ENCODE measurements at regions not wholly inside any gene's neighbourhood (a gene's known extent, or its start where the extent isn't known, plus 50 kb on each side); places are given as distances from the start of the nearest gene placed in this dataset.
"Not testable (repeated sequence)": the region's sequence is repeated elsewhere in the genome, so short reads cannot be mapped to it uniquely, and the experiment has no call there.

DNA sequence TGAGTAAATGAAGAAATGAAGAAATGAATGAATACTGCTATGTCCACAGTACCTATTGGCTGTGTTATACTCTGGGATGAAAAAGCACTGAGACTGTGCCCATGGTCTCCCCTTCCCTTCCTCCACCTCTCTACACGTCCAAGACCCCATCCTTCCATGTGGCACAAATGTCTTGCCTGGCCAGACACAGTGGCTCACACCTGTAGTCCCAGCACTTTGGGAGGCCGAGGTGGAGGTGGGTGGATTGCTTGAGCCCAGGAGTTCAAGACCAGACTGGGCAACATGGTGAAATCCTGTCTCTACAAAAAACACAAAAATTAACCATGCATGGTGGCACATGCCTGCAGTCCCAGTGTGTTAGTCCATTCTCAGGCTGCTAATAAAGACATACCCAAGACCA, 200.1 kb downstream of the FAM43A start:
- peaks cover 4% of the 10 kb centered on the region for H3K4me1 ChIP-seq (ENCODE audit: insufficient read depth, low read length, poor library complexity, severe bottlenecking)
- DNase-seq (ENCODE audit: low spot score): no peak
- peaks cover 8% of the 10 kb centered on the region for H3K9me3 ChIP-seq (ENCODE audit: low read depth, low read length, poor library complexity, severe bottlenecking)
- TF ChIP-seq, protein P1, sequence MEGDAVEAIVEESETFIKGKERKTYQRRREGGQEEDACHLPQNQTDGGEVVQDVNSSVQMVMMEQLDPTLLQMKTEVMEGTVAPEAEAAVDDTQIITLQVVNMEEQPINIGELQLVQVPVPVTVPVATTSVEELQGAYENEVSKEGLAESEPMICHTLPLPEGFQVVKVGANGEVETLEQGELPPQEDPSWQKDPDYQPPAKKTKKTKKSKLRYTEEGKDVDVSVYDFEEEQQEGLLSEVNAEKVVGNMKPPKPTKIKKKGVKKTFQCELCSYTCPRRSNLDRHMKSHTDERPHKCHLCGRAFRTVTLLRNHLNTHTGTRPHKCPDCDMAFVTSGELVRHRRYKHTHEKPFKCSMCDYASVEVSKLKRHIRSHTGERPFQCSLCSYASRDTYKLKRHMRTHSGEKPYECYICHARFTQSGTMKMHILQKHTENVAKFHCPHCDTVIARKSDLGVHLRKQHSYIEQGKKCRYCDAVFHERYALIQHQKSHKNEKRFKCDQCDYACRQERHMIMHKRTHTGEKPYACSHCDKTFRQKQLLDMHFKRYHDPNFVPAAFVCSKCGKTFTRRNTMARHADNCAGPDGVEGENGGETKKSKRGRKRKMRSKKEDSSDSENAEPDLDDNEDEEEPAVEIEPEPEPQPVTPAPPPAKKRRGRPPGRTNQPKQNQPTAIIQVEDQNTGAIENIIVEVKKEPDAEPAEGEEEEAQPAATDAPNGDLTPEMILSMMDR (conservative IDR thresholded peaks at IDR 0.05; ENCODE audit: low read depth, low read length): no peak
- no peak for TF ChIP-seq EZH2 (IDR thresholded peaks at IDR 0.05; ENCODE audit: borderline replicate concordance, low read depth, low read length, poor library complexity, severe bottlenecking)
- CTCF ChIA-PET: no interaction called here
- POLR2A ChIA-PET (ENCODE audit: low non-redundant PET): no interaction called here
- intact Hi-C loops (cut with micrococcal nuclease; ENCODE audit: unreplicated experiment): no loop called here
- no peaks in the 10 kb centered on the region for H3K27me3 ChIP-seq (replicated peaks; ENCODE audit: insufficient read depth, low read depth, low read length, poor library complexity)
- no TSS peak for BruUV-seq (replicated peaks)
- no peak overlapping the region for H3K27ac ChIP-seq (ENCODE audit: low read depth, low read length, poor library complexity, severe bottlenecking)
- no peak overlapping the region for H3K4me3 ChIP-seq (ENCODE audit: low read depth, low read length, poor library complexity, severe bottlenecking)
- no peaks in the 10 kb centered on the region for H3K36me3 ChIP-seq (ENCODE audit: insufficient read depth, low read length, poor library complexity, severe bottlenecking)

DNA sequence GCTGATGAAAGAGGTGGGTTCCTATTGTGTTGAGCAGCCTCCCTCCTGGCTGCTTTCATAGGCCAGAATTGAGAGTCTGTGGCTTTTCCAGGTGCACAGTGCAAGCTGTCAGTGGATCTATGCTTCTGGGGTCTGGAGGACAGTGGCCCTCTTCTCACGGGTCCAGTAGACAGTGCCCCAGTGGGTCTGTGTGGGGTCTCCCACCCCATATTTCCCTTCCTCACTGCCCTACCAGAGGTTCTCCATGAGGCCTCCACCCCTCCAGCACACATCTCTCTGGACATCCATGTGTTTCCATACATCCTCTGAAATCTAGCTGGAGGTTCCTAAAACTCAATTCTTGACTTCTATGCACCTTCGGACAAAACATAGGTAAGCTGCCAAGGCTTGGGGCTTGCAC, 201.2 kb downstream of the FAM43A start:
- Histone ChIP-seq H3K27ac (ENCODE audit: low read depth, low read length, poor library complexity, severe bottlenecking) (no peak overlapping the region), H3K4me3 (ENCODE audit: low read depth, low read length, poor library complexity, severe bottlenecking) (no peak overlapping the region), H3K4me1 (ENCODE audit: insufficient read depth, low read length, poor library complexity, severe bottlenecking) (no peaks in the 10 kb centered on the region), H3K36me3 (ENCODE audit: insufficient read depth, low read length, poor library complexity, severe bottlenecking) (no peaks in the 10 kb centered on the region), H3K27me3 (replicated peaks; ENCODE audit: insufficient read depth, low read depth, low read length, poor library complexity) (no peaks in the 10 kb centered on the region), H3K9me3 (ENCODE audit: low read depth, low read length, poor library complexity, severe bottlenecking) (peaks cover 8% of the 10 kb centered on the region)
- no TSS peak for BruUV-seq (replicated peaks)
- TF ChIP-seq, protein P1 (conservative IDR thresholded peaks at IDR 0.05; ENCODE audit: low read depth, low read length): no peak
- TF ChIP-seq EZH2 (IDR thresholded peaks at IDR 0.05; ENCODE audit: borderline replicate concordance, low read depth, low read length, poor library complexity, severe bottlenecking): no peak
- intact Hi-C loops (cut with micrococcal nuclease; ENCODE audit: unreplicated experiment): no loop called here
- ChIA-PET POLR2A (ENCODE audit: low non-redundant PET) (no interaction called here), CTCF (no interaction called here)
- no peak for DNase-seq (ENCODE audit: low spot score)

DNA sequence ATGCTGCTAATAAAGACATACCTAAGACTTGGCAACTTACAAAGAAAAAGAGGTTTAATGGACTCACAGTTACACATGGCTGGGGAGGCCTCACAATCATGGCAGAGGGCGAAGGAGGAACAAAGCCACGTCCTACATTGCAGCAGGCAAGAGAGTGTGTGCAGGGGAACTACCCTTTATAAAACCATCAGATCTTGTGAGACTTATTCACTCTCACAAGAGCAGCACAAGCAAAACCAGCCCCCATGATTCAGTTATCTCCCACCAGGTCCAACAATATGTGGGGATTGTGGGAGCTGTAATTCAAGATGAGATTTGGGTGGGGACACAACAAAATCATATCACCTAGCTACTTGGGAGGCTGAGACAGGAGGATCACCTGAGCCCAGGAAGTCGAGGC, 202.4 kb downstream of the FAM43A start:
- CTCF ChIA-PET: not testable (repeated sequence)

DNA sequence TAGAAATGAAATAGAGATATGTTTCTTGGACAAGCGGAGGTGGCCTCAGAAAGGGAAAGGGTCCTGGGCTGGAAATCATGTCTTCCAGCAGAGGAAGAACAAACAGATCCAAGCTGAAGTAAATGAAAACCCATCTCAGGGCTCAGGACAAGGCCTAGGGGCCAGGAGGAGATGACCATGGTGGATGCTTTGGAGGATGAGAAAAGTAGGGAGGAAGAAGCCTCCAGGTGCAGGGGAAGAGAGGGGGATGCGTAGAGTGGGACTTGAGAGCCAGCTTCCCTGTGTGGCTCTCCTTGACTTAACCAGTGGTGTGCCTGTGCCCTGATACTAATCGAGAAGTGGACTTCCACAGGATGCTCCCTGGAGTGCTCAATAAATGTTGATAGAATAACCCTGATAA, 203.2 kb downstream of the FAM43A start:
- Histone ChIP-seq H3K27me3 (replicated peaks; ENCODE audit: insufficient read depth, low read depth, low read length, poor library complexity) (no peaks in the 10 kb centered on the region), H3K4me1 (ENCODE audit: insufficient read depth, low read length, poor library complexity, severe bottlenecking) (no peaks in the 10 kb centered on the region), H3K27ac (ENCODE audit: low read depth, low read length, poor library complexity, severe bottlenecking) (no peak overlapping the region), H3K4me3 (ENCODE audit: low read depth, low read length, poor library complexity, severe bottlenecking) (no peak overlapping the region), H3K36me3 (ENCODE audit: insufficient read depth, low read length, poor library complexity, severe bottlenecking) (no peaks in the 10 kb centered on the region), H3K9me3 (ENCODE audit: low read depth, low read length, poor library complexity, severe bottlenecking) (peaks cover 5% of the 10 kb centered on the region)
- intact Hi-C loops (cut with micrococcal nuclease; ENCODE audit: unreplicated experiment): no loop called here
- ChIA-PET POLR2A (ENCODE audit: low non-redundant PET) (interaction anchor here (0.6 kb wide), 1 partner anchor 528 kb away, joined by 8 read pairs; no protein-coding TSS in a partner anchor), CTCF (no interaction called here)
- DNase-seq (ENCODE audit: low spot score): no peak
- no peak for TF ChIP-seq EZH2 (IDR thresholded peaks at IDR 0.05; ENCODE audit: borderline replicate concordance, low read depth, low read length, poor library complexity, severe bottlenecking)
- TF ChIP-seq, protein P1 (conservative IDR thresholded peaks at IDR 0.05; ENCODE audit: low read depth, low read length): no peak
- no TSS peak for BruUV-seq (replicated peaks)

More for the DNA sequence above, 202.4 kb downstream of the FAM43A start:
- H3K36me3 ChIP-seq (ENCODE audit: insufficient read depth, low read length, poor library complexity, severe bottlenecking); DNase-seq (ENCODE audit: low spot score); H3K9me3 ChIP-seq (ENCODE audit: low read depth, low read length, poor library complexity, severe bottlenecking); H3K27ac ChIP-seq (ENCODE audit: low read depth, low read length, poor library complexity, severe bottlenecking); BruUV-seq (replicated peaks); intact Hi-C loops (cut with micrococcal nuclease; ENCODE audit: unreplicated experiment); POLR2A ChIA-PET (ENCODE audit: low non-redundant PET); H3K27me3 ChIP-seq (replicated peaks; ENCODE audit: insufficient read depth, low read depth, low read length, poor library complexity); H3K4me1 ChIP-seq (ENCODE audit: insufficient read depth, low read length, poor library complexity, severe bottlenecking); H3K4me3 ChIP-seq (ENCODE audit: low read depth, low read length, poor library complexity, severe bottlenecking): not testable (repeated sequence)
